GM12865 (cell line): ENCODE measurements at regions not wholly inside any gene's neighbourhood (a gene's known extent, or its start where the extent isn't known, plus 50 kb on each side); places are given as distances from the start of the nearest gene placed in this dataset.

ENCODE experiments used
- DNase-seq: peaks from one replicate; pipeline ENCODE4 v3.0.0; 2010; ENCODE audit warnings: low read depth
- H3K4me3 ChIP-seq: 2 replicates; pipeline ENCODE4 v1.5.1; 2011; ENCODE audit warnings: mild to moderate bottlenecking, low read depth, low read length, control low read depth
- CTCF ChIP-seq: IDR thresholded peaks from 2 replicates; pipeline ENCODE4 v1.5.1; 2011; ENCODE audit warnings: low read length, control low read depth, low read depth, inconsistent platforms; ENCODE audit not compliant: insufficient read depth; ENCODE audit errors: missing control alignments

GRCh38 chr20:55667955-55668354 is 337.4 kb downstream of the CBLN4 start:
- H3K4me3 ChIP-seq, result no peak overlapping the region
- no peak for DNase-seq
- no peak for TF ChIP-seq CTCF

GRCh38 chr20:55667024-55667423 is 338.3 kb downstream of the CBLN4 start:
- no peak for DNase-seq
- TF ChIP-seq CTCF, result no peak
- no peak overlapping the region for H3K4me3 ChIP-seq

GRCh38 chr20:55656231-55656775 is 349.0 kb downstream of the CBLN4 start:
- no peak overlapping the region for H3K4me3 ChIP-seq
- no peak for TF ChIP-seq CTCF
- DNase-seq, result no peak

GRCh38 chr20:55650657-55651360 is 354.5 kb downstream of the CBLN4 start:
- no peak for DNase-seq
- no peak for TF ChIP-seq CTCF

GRCh38 chr20:55649254-55649653 is 356.1 kb downstream of the CBLN4 start:
- no peak for TF ChIP-seq CTCF
- no peak overlapping the region for H3K4me3 ChIP-seq
- DNase-seq, result no peak

More at GRCh38 chr20:55650657-55651360, 354.5 kb downstream of the CBLN4 start:
- no peak overlapping the region for H3K4me3 ChIP-seq

- no peak for DNase-seq
Observed at GRCh38 chr20:55646851-55647250, 358.5 kb downstream of the CBLN4 start.

More at GRCh38 chr20:55646851-55647250, 358.5 kb downstream of the CBLN4 start:
- no peak for TF ChIP-seq CTCF
- H3K4me3 ChIP-seq, result no peak overlapping the region
